Fibroblast of lung (primary cell): ENCODE measurements at regions not wholly inside any gene's neighbourhood (a gene's known extent, or its start where the extent isn't known, plus 50 kb on each side); places are given as distances from the start of the nearest gene placed in this dataset.

Experiments used
- DNase-seq, 2 donors: peaks; one replicate each; pipeline versions ENCODE4 v3.0.0 to v3.0.0-alpha.2; 2010; ENCODE audit warnings: low read depth in 2 of 2
- H2AFZ ChIP-seq: 2 replicates; pipeline ENCODE4 v1.5.1; 2012; ENCODE audit warnings: low read length, control low read depth, inconsistent platforms
- H3K27ac ChIP-seq: 2 replicates; pipeline ENCODE4 v1.5.1; 2011; ENCODE audit warnings: low read length, control low read depth; ENCODE audit not compliant: insufficient read depth
- H3K27me3 ChIP-seq: 2 replicates; pipeline ENCODE4 v1.5.1; 2011; ENCODE audit warnings: mild to moderate bottlenecking, low read length; ENCODE audit not compliant: control insufficient read depth, insufficient read depth
- H3K36me3 ChIP-seq: 2 replicates; pipeline ENCODE4 v1.5.1; 2011; ENCODE audit warnings: low read length; ENCODE audit not compliant: control insufficient read depth, insufficient read depth
- H3K4me1 ChIP-seq: 2 replicates; pipeline ENCODE4 v1.5.1; 2011; ENCODE audit warnings: low read length; ENCODE audit not compliant: control insufficient read depth, insufficient read depth; ENCODE audit errors: extremely low read depth
- H3K4me2 ChIP-seq: 2 replicates; pipeline ENCODE4 v1.5.1; 2011; ENCODE audit warnings: low read length, control low read depth; ENCODE audit not compliant: insufficient read depth; ENCODE audit errors: extremely low read depth
- H3K4me3 ChIP-seq, 4 experiments: fragments of 200-600 bp in 1 of 4; sonication (generic) in 1 of 4; replicated peaks in 1 of 4; 2 replicates each; pipeline ENCODE4 v1.5.1; 2011 to 2016; ENCODE audit warnings: low read length in 4 of 4, low read depth in 3 of 4, mild to moderate bottlenecking in 3 of 4, control low read depth in 2 of 4, inconsistent platforms in 1 of 4, mixed read lengths in 1 of 4; ENCODE audit not compliant: insufficient read depth in 1 of 4; ENCODE audit errors: control extremely low read depth in 1 of 4
- H3K79me2 ChIP-seq: 2 replicates; pipeline ENCODE4 v1.5.1; 2012; ENCODE audit warnings: mild to moderate bottlenecking, low read length, inconsistent platforms; ENCODE audit not compliant: control insufficient read depth, insufficient read depth
- H3K9ac ChIP-seq: 2 replicates; pipeline ENCODE4 v1.5.1; 2011; ENCODE audit warnings: mild to moderate bottlenecking, low read length, control low read depth; ENCODE audit not compliant: insufficient read depth
- H3K9me3 ChIP-seq: 2 replicates; pipeline ENCODE4 v1.5.1; 2012; ENCODE audit warnings: low read depth, low read length; ENCODE audit not compliant: control insufficient read depth, insufficient read depth
- H4K20me1 ChIP-seq: 2 replicates; pipeline ENCODE4 v1.5.1; 2011; ENCODE audit warnings: low read length; ENCODE audit not compliant: control insufficient read depth, insufficient read depth; ENCODE audit errors: extremely low read depth
- CTCF ChIP-seq, 2 donors: IDR thresholded peaks in 1 of 2; conservative IDR thresholded peaks in 1 of 2; 1 replicate in 1 of 2; 2 replicates in 1 of 2; pipeline ENCODE4 v1.5.1; 2011 to 2012; ENCODE audit warnings: low read length in 2 of 2, control low read depth in 1 of 2, inconsistent platforms in 1 of 2, low read depth in 1 of 2, mild to moderate bottlenecking in 1 of 2
- EZH2 ChIP-seq: IDR thresholded peaks from 2 replicates; pipeline ENCODE4 v1.5.1; 2012; ENCODE audit warnings: low read length, control low read depth, mild to moderate bottlenecking; ENCODE audit errors: missing control alignments

- Histone ChIP-seq H3K9me3 (no peaks in the 10 kb centered on the region), H2AFZ (no peak overlapping the region), H3K27ac (no peak overlapping the region), H4K20me1 (no peaks in the 10 kb centered on the region), H3K4me3 (no peak overlapping the region), H3K4me2 (no peak overlapping the region), H3K4me1 (no peaks in the 10 kb centered on the region), H3K36me3 (no peaks in the 10 kb centered on the region), H3K27me3 (no peaks in the 10 kb centered on the region), H3K79me2 (no peaks in the 10 kb centered on the region), H3K9ac (no peak overlapping the region)
- peak in 1 of 2 donors; percentile 71 for DNase-seq
- no peak for TF ChIP-seq CTCF (conservative IDR thresholded peaks at IDR 0.05 in 1 of 2, IDR thresholded peaks at IDR 0.05 in 1 of 2; ENCODE audit: low read depth in 1 of 2, low read length in 2 of 2)
- TF ChIP-seq EZH2, result no peak
These were observed 104.3 kb upstream of the FOXF1 start for GRCh38 chr16:86406056-86406455.

- no peaks in the 10 kb centered on the region for H4K20me1 ChIP-seq
- H2AFZ ChIP-seq, result no peak overlapping the region
- no peaks in the 10 kb centered on the region for H3K36me3 ChIP-seq
- no peak overlapping the region for H3K4me3 ChIP-seq
- no peak for TF ChIP-seq CTCF (conservative IDR thresholded peaks at IDR 0.05 in 1 of 2, IDR thresholded peaks at IDR 0.05 in 1 of 2; ENCODE audit: low read depth in 1 of 2, low read length in 2 of 2)
- no peak for TF ChIP-seq EZH2
- no peaks in the 10 kb centered on the region for H3K4me1 ChIP-seq
- H3K79me2 ChIP-seq, result no peaks in the 10 kb centered on the region
- no peaks in the 10 kb centered on the region for H3K9me3 ChIP-seq
- H3K27me3 ChIP-seq, result no peaks in the 10 kb centered on the region
- H3K27ac ChIP-seq, result no peak overlapping the region
- DNase-seq, result no peak
- H3K4me2 ChIP-seq, result no peak overlapping the region
- no peak overlapping the region for H3K9ac ChIP-seq
These were observed 101.6 kb upstream of the FOXF1 start for GRCh38 chr16:86408685-86409084.

GRCh38 chr16:86410081-86410480 is 100.2 kb upstream of the FOXF1 start:
- peak in 1 of 2 donors; percentile 33 for DNase-seq

More at GRCh38 chr16:86410081-86410480, 100.2 kb upstream of the FOXF1 start:
- no peak overlapping the region for H3K4me2 ChIP-seq
- H3K27me3 ChIP-seq, result no peaks in the 10 kb centered on the region
- H3K4me3 ChIP-seq, result no peak overlapping the region
- TF ChIP-seq CTCF (conservative IDR thresholded peaks at IDR 0.05 in 1 of 2, IDR thresholded peaks at IDR 0.05 in 1 of 2; ENCODE audit: low read depth in 1 of 2, low read length in 2 of 2) (no peak), EZH2 (no peak)
- H3K9me3 ChIP-seq, result no peaks in the 10 kb centered on the region
- no peak overlapping the region for H3K27ac ChIP-seq
- no peaks in the 10 kb centered on the region for H3K36me3 ChIP-seq
- H3K4me1 ChIP-seq, result no peaks in the 10 kb centered on the region
- H3K9ac ChIP-seq, result no peak overlapping the region
- H3K79me2 ChIP-seq, result no peaks in the 10 kb centered on the region
- H2AFZ ChIP-seq, result no peak overlapping the region
- H4K20me1 ChIP-seq, result no peaks in the 10 kb centered on the region
